ENCODE measurements at regions not wholly inside any gene's neighbourhood (a gene's known extent, or its start where the extent isn't known, plus 50 kb on each side); places are given as distances from the start of the nearest gene placed in this dataset.

- no peak for DNase-seq
These were observed 347.3 kb upstream of the CDH11 start for GRCh38 chr16:65469116-65469515.

DNA sequence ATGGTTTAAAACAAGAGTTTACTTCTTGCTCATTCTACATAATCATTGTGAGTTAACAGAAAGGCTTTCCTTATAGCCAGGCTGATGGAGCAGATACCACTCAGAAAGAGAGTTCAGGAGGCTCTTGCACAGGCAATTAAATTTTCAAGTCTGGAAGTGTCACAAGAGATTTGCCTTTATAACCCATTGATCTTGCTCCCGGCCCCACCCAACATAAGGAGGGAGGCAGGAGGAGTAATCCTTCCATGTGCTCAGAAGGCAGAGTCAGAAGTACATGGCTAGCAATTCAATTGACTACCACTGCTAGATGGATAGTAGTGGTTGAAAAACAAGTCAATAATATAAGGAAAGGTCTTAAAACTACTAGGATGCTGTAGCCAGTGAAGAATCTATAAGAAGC lies 346.3 kb upstream of the CDH11 start:
- no peak for DNase-seq

DNA sequence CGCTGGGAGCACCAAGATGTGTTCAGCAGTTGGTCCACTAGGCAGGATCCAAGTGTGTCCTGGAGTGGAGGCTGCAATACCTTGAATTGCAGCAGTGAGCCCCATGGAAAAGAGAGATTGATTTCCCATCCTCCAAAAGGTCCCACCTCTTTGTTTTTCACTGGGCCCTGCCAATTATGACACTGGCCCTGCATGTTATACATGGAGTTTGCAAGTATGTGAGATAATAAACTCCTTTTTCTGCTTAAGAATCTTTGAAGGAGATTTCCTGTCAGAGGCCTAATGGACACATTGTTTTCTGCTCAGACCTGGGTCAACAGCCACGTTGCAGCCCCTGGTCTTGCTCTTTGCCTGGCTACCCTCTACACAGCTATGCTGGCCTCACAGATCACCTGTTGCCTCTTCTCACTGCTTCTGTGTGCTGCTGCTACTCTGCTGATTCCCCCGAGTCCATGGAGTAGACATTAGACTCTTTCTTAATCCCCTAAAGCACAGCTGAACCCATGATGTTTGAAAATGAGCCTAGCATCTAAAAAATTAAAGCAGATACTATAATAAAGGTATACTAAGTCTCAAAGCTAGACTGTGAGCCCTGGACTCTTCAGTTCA lies 341.9 kb upstream of the CDH11 start:
- no peak for DNase-seq

DNA sequence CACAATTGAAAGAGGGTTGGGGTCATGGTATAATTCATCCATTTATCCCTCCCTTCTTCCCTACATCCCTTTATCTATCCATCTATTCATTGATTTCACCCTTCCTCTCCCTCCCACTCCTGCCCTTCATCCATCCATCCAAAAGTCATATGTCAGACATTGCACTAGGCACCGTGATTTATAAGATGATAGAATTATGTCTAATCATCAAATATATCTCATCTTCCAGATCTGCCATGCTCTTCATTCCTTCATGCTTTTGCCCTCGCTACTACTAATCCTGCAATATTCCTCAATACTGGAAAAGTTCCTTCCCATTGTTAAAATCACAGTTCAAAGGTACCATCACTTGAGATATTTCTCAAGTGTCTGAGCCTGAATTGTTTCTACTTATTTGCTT lies 335.2 kb upstream of the CDH11 start:
- no peak for DNase-seq

DNA sequence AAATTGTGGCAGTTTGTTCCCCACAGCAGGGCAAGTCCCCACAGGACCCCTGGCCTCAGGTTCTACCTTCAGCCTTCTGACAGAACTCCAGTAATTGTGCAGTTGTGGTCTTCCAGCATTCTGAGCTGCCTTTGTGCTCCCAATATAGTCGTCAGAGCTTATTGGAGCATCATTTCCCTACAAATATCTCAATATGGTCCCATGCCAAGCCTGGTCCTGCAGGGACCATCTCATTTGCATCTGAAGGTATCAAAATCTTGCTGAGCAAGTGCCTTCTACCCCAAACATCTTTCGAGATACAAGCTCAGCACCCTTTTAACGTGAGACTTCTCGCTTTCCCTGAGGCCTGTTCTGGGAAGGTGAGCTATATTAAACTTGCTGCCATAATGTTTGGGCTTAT lies 333.9 kb upstream of the CDH11 start:
- no peak for DNase-seq

DNA sequence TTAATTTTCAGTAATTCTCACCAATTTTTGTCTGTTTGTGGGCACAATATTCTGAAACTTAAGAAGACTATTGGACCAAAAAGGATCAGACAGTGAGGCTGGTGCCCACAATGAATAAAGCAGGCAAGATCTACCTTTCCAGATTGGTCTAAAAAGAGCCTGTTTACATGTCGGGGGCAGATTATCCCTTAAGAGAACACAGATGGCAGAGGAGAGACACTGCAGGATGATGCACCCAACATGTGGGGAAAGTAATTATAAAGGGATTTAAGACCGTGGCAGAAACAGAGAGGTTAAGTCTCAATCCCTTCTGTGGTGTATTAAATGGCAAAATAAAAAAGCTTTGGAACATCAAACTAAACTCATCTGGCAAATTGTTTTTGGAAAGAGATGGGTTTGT lies 331.8 kb upstream of the CDH11 start:
- no peak for DNase-seq

- DNase-seq = no peak
These were observed 327.7 kb upstream of the CDH11 start for GRCh38 chr16:65449526-65449925.

GRCh38 chr16:65446427-65446826 lies 324.6 kb upstream of the CDH11 start:
- DNase-seq = no peak

- DNase-seq = peak; percentile 65
These were observed 323.7 kb upstream of the CDH11 start for GRCh38 chr16:65445313-65446260.

DNA sequence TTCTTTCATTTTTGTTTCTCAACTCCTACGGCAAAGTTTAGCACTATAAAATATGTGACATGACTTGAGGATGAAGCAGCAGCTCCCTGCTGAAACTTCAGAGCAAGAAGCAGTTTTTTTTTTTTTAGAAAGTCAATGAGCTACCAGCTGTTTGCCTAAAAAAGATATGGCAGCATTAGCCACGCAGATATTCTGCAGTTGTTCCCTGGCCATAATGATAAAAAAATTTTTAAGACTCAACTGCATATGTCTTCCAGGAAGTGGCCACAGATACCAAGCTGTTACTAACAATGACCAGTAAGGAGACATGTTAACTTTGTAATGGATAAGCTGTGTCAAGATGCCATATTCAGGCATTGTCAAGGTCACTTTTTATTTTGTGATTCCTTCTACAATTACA lies 319.6 kb upstream of the CDH11 start:
- DNase-seq = no peak

- DNase-seq = no peak
These were observed 307.8 kb upstream of the CDH11 start for GRCh38 chr16:65429504-65430181.

- no peak for DNase-seq
These were observed 304.6 kb upstream of the CDH11 start for GRCh38 chr16:65426484-65426883.

DNA sequence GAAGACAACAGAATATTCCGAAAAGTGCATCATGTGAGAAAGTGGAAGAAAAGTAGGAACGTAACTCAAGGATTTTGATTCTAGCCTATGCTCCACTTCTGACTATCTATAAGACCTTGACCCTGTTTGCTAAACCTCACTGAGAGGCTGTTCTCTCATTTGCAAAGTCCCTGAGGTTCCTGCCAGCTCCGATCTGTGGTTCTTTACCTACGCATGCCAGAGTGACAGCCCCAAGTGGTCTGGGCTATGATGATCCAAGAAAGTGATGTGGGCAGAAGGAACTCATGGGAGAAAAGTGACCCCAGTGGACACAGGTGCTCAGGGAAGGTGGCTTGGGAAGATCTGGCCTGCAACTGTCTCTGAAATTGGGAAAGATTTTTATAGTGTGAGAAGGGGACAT lies 301.1 kb upstream of the CDH11 start:
- DNase-seq = no peak

DNA sequence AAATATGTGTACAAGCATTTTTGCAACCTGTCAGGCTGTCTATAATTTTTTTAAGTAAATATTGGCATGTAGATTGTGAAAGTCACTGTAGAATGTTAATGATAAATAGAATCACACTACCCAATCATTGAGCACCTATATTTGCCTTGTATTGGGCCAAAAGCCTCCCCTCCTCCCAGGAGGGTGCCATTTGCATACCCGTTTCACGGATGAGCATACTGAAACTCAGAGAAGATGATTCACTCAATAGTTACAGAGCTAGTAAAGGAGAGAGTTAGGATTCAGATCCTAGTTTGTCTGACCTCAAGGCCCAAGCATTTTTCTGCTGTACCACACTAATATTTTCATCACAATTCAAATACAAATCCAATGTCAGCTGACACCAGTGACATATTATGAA lies 299.7 kb upstream of the CDH11 start:
- DNase-seq = no peak

DNA sequence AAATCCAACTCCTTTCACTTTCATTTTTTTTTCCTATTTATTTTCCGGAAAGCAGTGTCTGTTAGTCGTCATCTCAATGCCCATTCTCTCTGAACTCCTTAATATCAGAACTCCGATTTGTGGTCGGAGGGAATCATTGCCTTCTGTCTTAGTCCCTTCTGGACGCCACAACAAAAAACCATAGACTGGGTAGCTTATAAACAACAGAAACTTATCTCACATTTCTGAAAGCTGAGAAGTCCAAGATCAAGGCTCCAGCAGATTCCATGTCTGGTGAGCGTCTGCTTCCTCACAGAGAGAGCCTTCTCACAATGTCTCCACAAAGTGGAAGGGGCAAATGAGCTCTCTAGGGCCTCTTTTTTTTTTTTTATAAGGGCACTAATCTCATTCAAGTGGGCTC lies 296.6 kb upstream of the CDH11 start:
- no peak for DNase-seq

- DNase-seq = peak; percentile 80
These were observed 293.6 kb upstream of the CDH11 start for GRCh38 chr16:65415460-65415859.

GRCh38 chr16:65414284-65414984 lies 292.6 kb upstream of the CDH11 start:
- peak; percentile 95 for DNase-seq

GRCh38 chr16:65413861-65414260 lies 292.0 kb upstream of the CDH11 start:
- DNase-seq = peak; percentile 48

DNA sequence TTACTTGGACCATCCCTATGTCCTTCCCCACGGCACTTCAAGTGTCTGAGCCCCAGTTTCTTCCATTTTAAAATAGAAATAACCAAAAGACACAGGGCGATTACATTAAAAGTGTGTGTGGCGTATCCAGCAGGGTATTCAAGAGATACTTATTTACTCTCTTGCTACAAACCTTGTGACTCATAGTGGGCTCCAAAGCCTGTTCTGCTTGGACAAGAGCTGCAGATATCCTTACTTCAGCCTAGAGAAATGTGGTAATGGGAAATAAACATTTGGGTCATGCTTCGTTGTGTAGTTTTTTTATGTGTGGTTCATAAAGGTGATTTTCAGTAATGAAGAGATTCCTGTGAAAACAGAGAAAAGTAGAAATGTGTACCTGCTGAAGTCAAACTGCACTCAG lies 288.9 kb upstream of the CDH11 start:
- peak; percentile 33 for DNase-seq

DNA sequence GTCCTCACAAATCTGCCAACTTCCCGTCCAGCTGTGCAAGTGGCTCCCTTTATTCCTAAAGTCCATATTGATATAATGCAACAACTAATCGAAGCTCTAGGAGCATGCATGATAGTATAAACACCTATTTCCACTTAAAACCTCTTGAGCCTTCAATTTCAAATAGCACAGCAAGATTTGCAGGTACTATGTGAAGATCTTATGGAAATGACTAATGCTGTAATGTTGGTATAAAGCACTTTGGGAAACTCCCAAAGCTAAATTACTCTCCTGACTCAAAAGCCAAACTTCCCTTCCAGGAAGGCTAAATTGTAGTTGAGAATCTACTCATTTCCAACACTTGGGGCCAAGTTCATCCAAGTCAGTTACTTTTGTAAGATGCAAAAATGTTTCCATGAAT lies 287.6 kb upstream of the CDH11 start:
- peak; percentile 64 for DNase-seq

DNA sequence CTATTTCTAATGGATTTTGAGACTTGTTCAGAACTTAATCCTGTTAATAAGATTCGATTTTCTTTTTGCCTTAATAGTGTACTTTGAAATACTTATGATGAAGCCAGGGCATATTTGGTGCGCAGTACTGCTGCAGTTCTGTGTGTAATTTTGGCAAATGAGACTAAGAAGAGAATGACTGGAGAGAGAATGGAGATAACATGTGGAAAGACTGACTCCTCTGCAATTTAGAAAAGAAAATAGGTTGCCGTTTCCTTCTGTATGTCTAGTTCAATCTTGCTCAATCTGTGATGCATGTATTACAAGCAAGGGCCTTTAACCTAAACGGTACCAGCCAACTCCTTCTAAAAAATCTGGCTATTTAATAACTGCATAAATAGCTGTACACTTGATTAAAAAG lies 285.1 kb upstream of the CDH11 start:
- DNase-seq = no peak

- peak; percentile 48 for DNase-seq
These were observed 284.3 kb upstream of the CDH11 start for GRCh38 chr16:65406116-65406515.

DNA sequence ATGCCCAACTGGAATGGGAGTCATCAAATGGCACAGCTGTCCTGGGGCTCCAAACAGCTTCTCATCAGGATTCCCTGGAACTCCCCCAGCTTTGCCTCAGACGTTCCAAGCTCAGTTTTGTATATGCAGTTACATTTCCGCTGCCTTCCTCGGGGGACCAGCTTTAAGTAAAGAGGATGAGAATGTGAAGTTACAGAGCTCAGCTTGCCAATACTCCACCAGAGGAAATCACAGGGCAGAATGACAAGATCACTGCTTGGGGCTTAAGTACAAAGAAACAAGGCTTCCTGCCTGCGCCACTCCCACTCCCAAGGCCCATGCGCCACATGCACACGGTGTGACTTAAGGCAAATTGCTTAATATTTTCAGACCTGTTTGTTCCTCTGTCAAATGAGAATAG lies 272.4 kb upstream of the CDH11 start:
- no peak for DNase-seq

Measured in fibroblast of skin of right biceps (primary cell).